NT2/D1 (cell line): ENCODE measurements at regions not wholly inside any gene's neighbourhood (a gene's known extent, or its start where the extent isn't known, plus 50 kb on each side); places are given as distances from the start of the nearest gene placed in this dataset.

Experiments
- SUZ12 ChIP-seq: IDR thresholded peaks from 2 replicates; pipeline ENCODE4 v1.6.1; 2011; ENCODE audit not compliant: insufficient read length, insufficient read depth; ENCODE audit errors: extremely low read depth
- YY1 ChIP-seq: IDR thresholded peaks from 2 replicates; pipeline ENCODE4 v1.6.1; 2011; ENCODE audit not compliant: insufficient read length, insufficient read depth
- ZNF274 ChIP-seq: IDR thresholded peaks from 2 replicates; pipeline ENCODE4 v1.6.1; 2011; ENCODE audit warnings: mild to moderate bottlenecking, low read depth, low read length

DNA sequence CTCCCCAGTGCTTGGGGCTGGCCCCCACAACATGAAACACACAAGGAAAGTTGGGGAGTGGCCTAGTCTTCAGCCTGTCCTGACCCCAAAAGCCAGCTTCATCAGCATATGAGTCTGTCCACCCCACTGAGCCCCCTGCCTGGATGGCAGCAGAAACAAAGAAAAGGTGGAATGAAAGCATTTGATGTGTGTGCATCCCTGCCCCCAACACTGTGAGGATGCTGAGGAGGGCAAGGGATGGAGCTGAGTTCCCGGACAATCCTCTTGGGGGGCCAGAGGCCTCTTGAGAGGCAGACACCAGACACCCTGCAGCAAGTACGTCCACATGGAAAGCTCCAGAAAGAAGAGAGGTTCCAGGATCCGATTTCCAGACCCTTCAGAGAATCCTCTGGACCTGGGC lies 113.5 kb upstream of the PPP1R26 start:
- TF ChIP-seq YY1 (no peak), SUZ12 (no peak), ZNF274 (no peak)
